GM12873 (cell line): ENCODE measurements at regions not wholly inside any gene's neighbourhood (a gene's known extent, or its start where the extent isn't known, plus 50 kb on each side); places are given as distances from the start of the nearest gene placed in this dataset.

Experiments
- TF ChIP-seq, protein P1 (sequence below): IDR thresholded peaks from 2 replicates; pipeline ENCODE4 v1.5.1; 2012; ENCODE audit warnings: low read depth, mild to moderate bottlenecking, moderate library complexity, low read length, control low read depth; ENCODE audit not compliant: insufficient read depth; ENCODE audit errors: missing control alignments

- TF ChIP-seq, protein P1, sequence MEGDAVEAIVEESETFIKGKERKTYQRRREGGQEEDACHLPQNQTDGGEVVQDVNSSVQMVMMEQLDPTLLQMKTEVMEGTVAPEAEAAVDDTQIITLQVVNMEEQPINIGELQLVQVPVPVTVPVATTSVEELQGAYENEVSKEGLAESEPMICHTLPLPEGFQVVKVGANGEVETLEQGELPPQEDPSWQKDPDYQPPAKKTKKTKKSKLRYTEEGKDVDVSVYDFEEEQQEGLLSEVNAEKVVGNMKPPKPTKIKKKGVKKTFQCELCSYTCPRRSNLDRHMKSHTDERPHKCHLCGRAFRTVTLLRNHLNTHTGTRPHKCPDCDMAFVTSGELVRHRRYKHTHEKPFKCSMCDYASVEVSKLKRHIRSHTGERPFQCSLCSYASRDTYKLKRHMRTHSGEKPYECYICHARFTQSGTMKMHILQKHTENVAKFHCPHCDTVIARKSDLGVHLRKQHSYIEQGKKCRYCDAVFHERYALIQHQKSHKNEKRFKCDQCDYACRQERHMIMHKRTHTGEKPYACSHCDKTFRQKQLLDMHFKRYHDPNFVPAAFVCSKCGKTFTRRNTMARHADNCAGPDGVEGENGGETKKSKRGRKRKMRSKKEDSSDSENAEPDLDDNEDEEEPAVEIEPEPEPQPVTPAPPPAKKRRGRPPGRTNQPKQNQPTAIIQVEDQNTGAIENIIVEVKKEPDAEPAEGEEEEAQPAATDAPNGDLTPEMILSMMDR, result no peak
Measured at GRCh38 chr12:75628511-75628910, 117.1 kb upstream of the KRR1 start.

GRCh38 chr12:75623631-75624154, 112.3 kb upstream of the KRR1 start:
- TF ChIP-seq, protein P1, result no peak

DNA sequence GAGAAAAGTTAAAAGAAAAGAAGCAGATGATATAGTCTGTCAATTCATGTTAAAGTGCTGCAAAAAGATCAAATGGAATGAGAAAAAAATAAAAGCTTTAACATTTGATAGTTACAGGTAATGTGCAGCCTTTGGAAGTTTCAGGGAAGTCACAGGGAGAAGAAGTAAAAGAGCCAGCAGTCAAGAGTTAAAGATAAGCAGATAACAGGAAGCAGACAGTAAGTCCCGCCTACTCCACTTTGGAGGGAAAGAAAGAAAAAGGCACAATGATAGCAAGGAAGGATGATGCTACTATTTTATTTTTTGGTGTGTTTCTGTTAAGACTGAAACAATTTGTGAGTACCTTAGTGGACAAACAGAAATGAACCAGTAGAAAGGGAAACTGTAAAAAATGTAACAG, 111.1 kb upstream of the KRR1 start:
- TF ChIP-seq, protein P1, result no peak

DNA sequence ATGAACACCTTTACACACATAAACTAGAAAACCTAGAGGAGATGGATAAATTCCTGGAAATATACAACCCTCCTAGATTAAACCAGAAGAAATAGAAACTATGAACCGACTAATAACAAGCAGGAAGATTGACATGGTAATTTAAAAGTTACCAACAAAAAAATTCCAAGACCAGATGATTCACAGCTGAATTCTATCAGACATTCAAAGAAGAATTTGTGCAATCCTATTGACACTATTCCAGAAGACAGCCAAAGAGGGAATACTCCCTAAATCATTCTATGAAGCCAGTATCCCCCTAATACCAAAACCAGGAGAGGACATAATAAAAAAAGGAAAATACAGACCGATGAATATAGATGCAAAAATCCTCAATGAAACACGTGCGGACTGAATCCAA, 102.6 kb upstream of the KRR1 start:
- TF ChIP-seq, protein P1, result no peak

GRCh38 chr12:75611041-75611440, 99.6 kb upstream of the KRR1 start:
- TF ChIP-seq, protein P1, result peak; percentile 4

DNA sequence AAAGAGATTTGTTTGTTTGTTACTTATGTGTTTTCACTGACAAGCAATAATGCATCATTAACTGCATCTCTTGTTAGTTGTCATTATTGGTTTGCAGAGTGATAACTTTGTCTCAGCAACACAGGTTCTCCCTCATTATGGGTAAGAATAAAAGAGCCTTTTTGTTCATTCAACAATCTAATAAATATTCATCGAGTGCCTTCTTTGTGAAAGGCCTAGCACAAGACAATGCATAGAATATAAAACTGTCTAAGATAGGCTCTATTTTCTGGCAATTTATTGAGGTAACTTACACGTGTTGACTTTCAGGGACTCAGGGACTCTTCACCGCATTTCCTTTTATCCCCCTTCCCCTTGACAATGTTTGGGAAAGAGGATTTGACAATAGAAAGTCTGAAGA, 95.5 kb upstream of the KRR1 start:
- TF ChIP-seq, protein P1, result no peak

DNA sequence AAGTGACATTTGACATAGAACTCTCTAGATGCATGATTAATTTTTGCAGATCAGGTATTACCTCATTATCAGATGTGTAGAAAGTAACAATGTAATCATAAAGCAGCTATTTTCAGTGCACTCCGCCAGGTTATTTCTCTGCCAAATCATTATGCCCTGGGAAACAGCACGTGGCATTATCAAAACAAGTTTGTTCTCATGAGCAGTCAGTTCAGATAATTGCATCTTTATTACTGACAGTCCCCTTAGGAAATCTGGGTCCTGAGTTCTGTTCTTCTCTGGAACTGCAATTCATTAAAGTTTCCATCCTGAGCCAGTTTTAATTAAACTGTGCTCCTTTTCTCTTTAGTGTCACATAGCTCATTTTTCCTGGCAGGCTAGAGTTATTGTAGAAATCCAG, 94.7 kb upstream of the KRR1 start:
- TF ChIP-seq, protein P1, result no peak

DNA sequence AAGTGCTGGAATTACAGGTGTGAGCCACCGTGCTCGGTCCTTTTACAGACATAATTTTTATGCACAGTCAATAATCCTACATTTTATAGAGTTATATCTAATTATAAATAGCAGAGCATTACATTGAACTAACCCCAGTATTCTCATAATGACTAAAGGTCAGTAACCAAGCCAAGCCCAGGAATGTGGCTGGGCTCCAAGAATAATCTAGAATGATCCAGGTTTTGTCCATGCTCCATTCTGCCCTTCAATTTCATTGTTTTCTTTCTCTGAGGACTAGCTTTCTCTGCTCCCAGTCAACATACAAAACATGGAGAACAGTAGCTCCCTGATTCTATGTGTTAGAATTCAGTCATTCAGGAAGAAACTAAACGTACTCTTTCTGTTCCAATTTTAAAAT, 92.1 kb upstream of the KRR1 start:
- TF ChIP-seq, protein P1, result no peak
